Caco-2 (cell line): ENCODE measurements at regions not wholly inside any gene's neighbourhood (a gene's known extent, or its start where the extent isn't known, plus 50 kb on each side); places are given as distances from the start of the nearest gene placed in this dataset.

Source experiments
- BruUV-seq: library from RNA; stranded (reverse); fragments of 400-500 nt; replicated peaks from 2 replicates; lab custom pipeline; 2021; lab: Mats Ljungman, UMichigan
- CTCF ChIA-PET: fragments of 300-600 bp; sonication (Branson Sonifier 250); formaldehyde crosslinking; loops from one replicate; lab custom pipeline; 2022; ENCODE audit warnings: antibody characterized with exemption; lab: Charles Lee
- POLR2A ChIA-PET: fragments of 300-600 bp; sonication (Branson Sonifier 250); formaldehyde crosslinking; loops from one replicate; lab custom pipeline; 2022; ENCODE audit warnings: antibody characterized with exemption; lab: Charles Lee
- DNase-seq, 2 experiments: peaks; one replicate each; pipeline versions ENCODE4 v3.0.0 to v3.0.0-alpha.2; 2020 to 2022
- H3K27me3 ChIP-seq: replicated peaks from 2 replicates; pipeline ENCODE4 v1.6.0; 2011; ENCODE audit warnings: low read length; ENCODE audit not compliant: control insufficient read depth, insufficient read depth
- H3K36me3 ChIP-seq: 2 replicates; pipeline ENCODE4 v1.5.1; 2011; ENCODE audit warnings: low read length; ENCODE audit not compliant: control insufficient read depth, insufficient read depth
- H3K4me1 ChIP-seq: fragments of 250-450 bp; sonication (Bioruptor Pico); 2 replicates; pipeline ENCODE4 v1.5.1; 2020; ENCODE audit warnings: mild to moderate bottlenecking
- H3K4me3 ChIP-seq: 2 replicates; pipeline ENCODE4 v1.5.1; 2011; ENCODE audit warnings: low read depth, mild to moderate bottlenecking, control low read depth, low read length
- H3K9me3 ChIP-seq: fragments of 250-450 bp; sonication (Bioruptor Pico); 2 replicates; pipeline ENCODE4 v1.5.1; 2020; ENCODE audit warnings: mild to moderate bottlenecking, moderate library complexity
- H3K27ac Mint-ChIP-seq: one replicate; pipeline ENCODE4 v1.8.0; 2022; ENCODE audit warnings: mixed read lengths; ENCODE audit not compliant: unreplicated experiment
- H3K27me3 Mint-ChIP-seq: one replicate; pipeline ENCODE4 v1.8.0; 2022; ENCODE audit warnings: mixed read lengths; ENCODE audit not compliant: insufficient read depth, unreplicated experiment
- H3K36me3 Mint-ChIP-seq: one replicate; pipeline ENCODE4 v1.8.0; 2022; ENCODE audit warnings: mild to moderate bottlenecking, mixed read lengths; ENCODE audit not compliant: insufficient read depth, unreplicated experiment
- H3K4me1 Mint-ChIP-seq: one replicate; pipeline ENCODE4 v1.8.0; 2022; ENCODE audit warnings: low read depth, mixed read lengths; ENCODE audit not compliant: unreplicated experiment
- H3K4me3 Mint-ChIP-seq: one replicate; pipeline ENCODE4 v1.8.0; 2022; ENCODE audit warnings: mild to moderate bottlenecking, moderate library complexity, mixed read lengths; ENCODE audit not compliant: unreplicated experiment
- H3K9me3 Mint-ChIP-seq: one replicate; pipeline ENCODE4 v1.8.0; 2022; ENCODE audit warnings: mixed read lengths; ENCODE audit not compliant: unreplicated experiment
- intact Hi-C: fragments of 100-400 bp; cut with micrococcal nuclease; formaldehyde crosslinking; loops from one replicate; pipeline ENCODE4 v1.10.0; 2022; ENCODE audit not compliant: unreplicated experiment
- TF ChIP-seq, protein P1 (sequence below), 2 experiments: fragments of 200-600 bp in 1 of 2; IDR thresholded peaks; 1 replicate in 1 of 2; 2 replicates in 1 of 2; pipeline versions ENCODE4 v1.5.1 to v1.8.0; 2011 to 2022; ENCODE audit warnings: antibody characterized with exemption in 1 of 2, control low read depth in 1 of 2, inconsistent platforms in 1 of 2, low read depth in 1 of 2, low read length in 1 of 2, mild to moderate bottlenecking in 1 of 2, moderate library complexity in 1 of 2; ENCODE audit not compliant: insufficient read depth in 1 of 2, severe bottlenecking in 1 of 2, unreplicated experiment in 1 of 2

GRCh38 chr14:101497684-101498525, 63.4 kb upstream of the DIO3 start:
- H3K36me3 ChIP-seq: no peaks in the 10 kb centered on the region
- H3K27ac Mint-ChIP-seq: no peak overlapping the region
- DNase-seq: peak in 1 of 2 experiments; percentile 9
- no TSS peak for BruUV-seq
- no peak overlapping the region for H3K4me3 ChIP-seq
- POLR2A ChIA-PET: no interaction called here
- no peak overlapping the region for H3K4me3 Mint-ChIP-seq
- intact Hi-C loops: no loop called here
- H3K4me1 ChIP-seq: no peaks in the 10 kb centered on the region
- H3K27me3 ChIP-seq: no peaks in the 10 kb centered on the region
- no peaks in the 10 kb centered on the region for H3K4me1 Mint-ChIP-seq
- H3K36me3 Mint-ChIP-seq: no peaks in the 10 kb centered on the region
- CTCF ChIA-PET: no interaction called here
- H3K9me3 ChIP-seq: no peaks in the 10 kb centered on the region
- no peaks in the 10 kb centered on the region for H3K27me3 Mint-ChIP-seq
- TF ChIP-seq, protein P1, sequence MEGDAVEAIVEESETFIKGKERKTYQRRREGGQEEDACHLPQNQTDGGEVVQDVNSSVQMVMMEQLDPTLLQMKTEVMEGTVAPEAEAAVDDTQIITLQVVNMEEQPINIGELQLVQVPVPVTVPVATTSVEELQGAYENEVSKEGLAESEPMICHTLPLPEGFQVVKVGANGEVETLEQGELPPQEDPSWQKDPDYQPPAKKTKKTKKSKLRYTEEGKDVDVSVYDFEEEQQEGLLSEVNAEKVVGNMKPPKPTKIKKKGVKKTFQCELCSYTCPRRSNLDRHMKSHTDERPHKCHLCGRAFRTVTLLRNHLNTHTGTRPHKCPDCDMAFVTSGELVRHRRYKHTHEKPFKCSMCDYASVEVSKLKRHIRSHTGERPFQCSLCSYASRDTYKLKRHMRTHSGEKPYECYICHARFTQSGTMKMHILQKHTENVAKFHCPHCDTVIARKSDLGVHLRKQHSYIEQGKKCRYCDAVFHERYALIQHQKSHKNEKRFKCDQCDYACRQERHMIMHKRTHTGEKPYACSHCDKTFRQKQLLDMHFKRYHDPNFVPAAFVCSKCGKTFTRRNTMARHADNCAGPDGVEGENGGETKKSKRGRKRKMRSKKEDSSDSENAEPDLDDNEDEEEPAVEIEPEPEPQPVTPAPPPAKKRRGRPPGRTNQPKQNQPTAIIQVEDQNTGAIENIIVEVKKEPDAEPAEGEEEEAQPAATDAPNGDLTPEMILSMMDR (IDR thresholded peaks at IDR 0.05; ENCODE audit: insufficient read depth in 1 of 2, low read depth in 1 of 2, low read length in 1 of 2, severe bottlenecking in 1 of 2, unreplicated experiment in 1 of 2): no peak
- H3K9me3 Mint-ChIP-seq: no peaks in the 10 kb centered on the region

DNA sequence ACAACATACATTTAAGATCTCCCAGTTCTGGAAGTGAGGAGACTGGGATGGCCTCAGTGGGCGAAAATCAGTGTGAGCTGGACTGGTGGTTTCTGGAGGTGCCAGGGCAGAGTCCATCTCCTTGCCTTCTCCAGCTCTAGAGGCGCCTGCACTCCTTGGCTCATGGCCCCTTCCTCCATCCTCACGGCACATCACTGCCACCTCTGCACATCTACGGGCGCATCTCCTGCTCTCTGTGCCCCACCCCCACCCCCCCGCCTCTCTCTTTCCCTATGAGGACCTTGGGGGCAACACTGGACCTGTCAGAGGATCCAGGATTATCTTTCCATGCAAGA, 62.8 kb upstream of the DIO3 start:
- peak in 1 of 2 experiments; percentile 17 for DNase-seq
- no TSS peak for BruUV-seq
- no peaks in the 10 kb centered on the region for H3K9me3 ChIP-seq
- Mint-ChIP-seq H3K4me3 (no peak overlapping the region), H3K27me3 (no peaks in the 10 kb centered on the region), H3K9me3 (no peaks in the 10 kb centered on the region), H3K36me3 (no peaks in the 10 kb centered on the region), H3K27ac (no peak overlapping the region), H3K4me1 (no peaks in the 10 kb centered on the region)
- no peaks in the 10 kb centered on the region for H3K4me1 ChIP-seq
- no peaks in the 10 kb centered on the region for H3K27me3 ChIP-seq
- no peak overlapping the region for H3K4me3 ChIP-seq
- ChIA-PET POLR2A (no interaction called here), CTCF (no interaction called here)
- intact Hi-C loops: no loop called here
- TF ChIP-seq, protein P1 (IDR thresholded peaks at IDR 0.05; ENCODE audit: insufficient read depth in 1 of 2, low read depth in 1 of 2, low read length in 1 of 2, severe bottlenecking in 1 of 2, unreplicated experiment in 1 of 2): no peak
- no peaks in the 10 kb centered on the region for H3K36me3 ChIP-seq

DNA sequence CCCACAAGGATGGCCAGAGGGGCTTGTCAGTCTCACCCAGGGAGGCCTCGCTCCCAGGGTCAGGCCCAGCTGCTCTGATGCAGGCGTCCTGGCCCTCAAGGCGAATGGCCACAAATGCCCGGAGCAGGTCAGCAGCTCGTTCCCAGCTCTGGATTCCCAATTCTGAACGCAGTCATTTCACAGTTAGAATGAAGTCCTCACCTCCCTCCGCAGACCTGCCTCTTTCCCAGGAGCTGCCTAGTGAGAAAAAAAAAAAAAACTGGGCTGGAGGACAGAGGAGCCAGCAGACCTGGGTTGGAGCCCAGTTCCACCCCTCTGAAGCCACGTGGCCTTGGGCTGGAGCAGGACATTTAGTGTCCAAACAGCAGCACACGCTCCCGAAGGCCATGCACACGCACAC, 62.2 kb upstream of the DIO3 start:
- H3K36me3 ChIP-seq: no peaks in the 10 kb centered on the region
- ChIA-PET POLR2A (no interaction called here), CTCF (no interaction called here)
- H3K4me1 Mint-ChIP-seq: no peaks in the 10 kb centered on the region
- intact Hi-C loops: no loop called here
- TF ChIP-seq, protein P1 (IDR thresholded peaks at IDR 0.05; ENCODE audit: insufficient read depth in 1 of 2, low read depth in 1 of 2, low read length in 1 of 2, severe bottlenecking in 1 of 2, unreplicated experiment in 1 of 2): no peak
- H3K27me3 Mint-ChIP-seq: no peaks in the 10 kb centered on the region
- no TSS peak for BruUV-seq
- no peaks in the 10 kb centered on the region for H3K36me3 Mint-ChIP-seq
- no peak overlapping the region for H3K27ac Mint-ChIP-seq
- H3K4me1 ChIP-seq: no peaks in the 10 kb centered on the region
- H3K9me3 ChIP-seq: no peaks in the 10 kb centered on the region
- no peaks in the 10 kb centered on the region for H3K27me3 ChIP-seq
- no peak overlapping the region for H3K4me3 Mint-ChIP-seq
- H3K4me3 ChIP-seq: no peak overlapping the region
- no peaks in the 10 kb centered on the region for H3K9me3 Mint-ChIP-seq
- DNase-seq: no peak
